ENCODE measurements at regions not wholly inside any gene's neighbourhood (a gene's known extent, or its start where the extent isn't known, plus 50 kb on each side); places are given as distances from the start of the nearest gene placed in this dataset.

GRCh38 chr15:95290176-95290974, 1040.1 kb upstream of the NR2F2 start:
- TF ChIP-seq CTCF (IDR thresholded peaks at IDR 0.05; ENCODE audit: insufficient read depth, low read length, severe bottlenecking) = no peak
- H3K36me3 ChIP-seq (ENCODE audit: control insufficient read depth, insufficient read depth, low read length) = no peaks in the 10 kb centered on the region
- no peak overlapping the region for H3K4me3 ChIP-seq (ENCODE audit: low read depth, low read length)
- no peaks in the 10 kb centered on the region for H3K27me3 ChIP-seq (ENCODE audit: control insufficient read depth, insufficient read depth, low read length)
- FAIRE-seq = no peak
- no peak for DNase-seq (ENCODE audit: low read depth)

GRCh38 chr15:95291898-95292472, 1038.5 kb upstream of the NR2F2 start:
- peak; percentile 54 for TF ChIP-seq CTCF (IDR thresholded peaks at IDR 0.05; ENCODE audit: insufficient read depth, low read length, severe bottlenecking)
- DNase-seq (ENCODE audit: low read depth) = peak; percentile 60
- FAIRE-seq = no peak
- Histone ChIP-seq H3K36me3 (ENCODE audit: control insufficient read depth, insufficient read depth, low read length) (no peaks in the 10 kb centered on the region), H3K4me3 (ENCODE audit: low read depth, low read length) (no peak overlapping the region), H3K27me3 (ENCODE audit: control insufficient read depth, insufficient read depth, low read length) (no peaks in the 10 kb centered on the region)

- H3K4me3 ChIP-seq (ENCODE audit: low read depth, low read length) = no peak overlapping the region
- FAIRE-seq = no peak
- TF ChIP-seq CTCF (IDR thresholded peaks at IDR 0.05; ENCODE audit: insufficient read depth, low read length, severe bottlenecking) = no peak
- DNase-seq (ENCODE audit: low read depth) = peak; percentile 38
- no peaks in the 10 kb centered on the region for H3K36me3 ChIP-seq (ENCODE audit: control insufficient read depth, insufficient read depth, low read length)
- H3K27me3 ChIP-seq (ENCODE audit: control insufficient read depth, insufficient read depth, low read length) = no peaks in the 10 kb centered on the region
Measured at GRCh38 chr15:95292785-95293450, 1037.6 kb upstream of the NR2F2 start.

- DNase-seq (ENCODE audit: low read depth) (no peak), FAIRE-seq (peak; percentile 28)
- Histone ChIP-seq H3K4me3 (ENCODE audit: low read depth, low read length) (no peak overlapping the region), H3K27me3 (ENCODE audit: control insufficient read depth, insufficient read depth, low read length) (no peaks in the 10 kb centered on the region), H3K36me3 (ENCODE audit: control insufficient read depth, insufficient read depth, low read length) (no peaks in the 10 kb centered on the region)
- no peak for TF ChIP-seq CTCF (IDR thresholded peaks at IDR 0.05; ENCODE audit: insufficient read depth, low read length, severe bottlenecking)
Measured at GRCh38 chr15:95293456-95294031, 1037.0 kb upstream of the NR2F2 start.

GRCh38 chr15:95295363-95295762, 1035.1 kb upstream of the NR2F2 start:
- FAIRE-seq (peak; percentile 36), DNase-seq (ENCODE audit: low read depth) (no peak)
- Histone ChIP-seq H3K27me3 (ENCODE audit: control insufficient read depth, insufficient read depth, low read length) (no peaks in the 10 kb centered on the region), H3K4me3 (ENCODE audit: low read depth, low read length) (no peak overlapping the region), H3K36me3 (ENCODE audit: control insufficient read depth, insufficient read depth, low read length) (no peaks in the 10 kb centered on the region)
- TF ChIP-seq CTCF (IDR thresholded peaks at IDR 0.05; ENCODE audit: insufficient read depth, low read length, severe bottlenecking) = no peak
